B cell (primary cell): ENCODE measurements at regions not wholly inside any gene's neighbourhood (a gene's known extent, or its start where the extent isn't known, plus 50 kb on each side); places are given as distances from the start of the nearest gene placed in this dataset.

Experiments used
- ATAC-seq: fragments of 200-7000 bp; cut with Tn5 transposase; one replicate; pipeline ENCODE4 v1.10.0; 2021; ENCODE audit warnings: low read depth, mild to moderate bottlenecking, moderate number of reproducible peaks, moderate library complexity
- CTCF ChIA-PET: fragments of 350-600 bp; sonication (Branson Sonifier 250); formaldehyde crosslinking; loops from one replicate; lab custom pipeline; 2021; ENCODE audit warnings: antibody characterized with exemption, inconsistent platforms; lab: Charles Lee
- POLR2A ChIA-PET: fragments of 350-600 bp; sonication (Branson Sonifier 250); formaldehyde crosslinking; loops from one replicate; lab custom pipeline; 2021; ENCODE audit warnings: antibody characterized with exemption; lab: Charles Lee
- DNase-seq: peaks from one replicate; pipeline ENCODE4 v3.0.0; 2013
- H2AFZ ChIP-seq: 2 replicates; pipeline ENCODE4 v1.6.1; 2012; ENCODE audit warnings: mild to moderate bottlenecking, low read depth, low read length; ENCODE audit not compliant: insufficient read depth, poor library complexity, severe bottlenecking
- H3K27ac ChIP-seq, 2 donors: 1 replicate in 1 of 2; 2 replicates in 1 of 2; pipeline ENCODE4 v1.5.1; 2012 to 2013; ENCODE audit warnings: low read length in 2 of 2, mild to moderate bottlenecking in 2 of 2, moderate library complexity in 1 of 2
- H3K27me3 ChIP-seq, 4 experiments: fragments of 200-600 bp in 1 of 4; sonication (generic) in 1 of 4; replicated peaks in 1 of 4; 1 replicate in 2 of 4; 2 replicates in 2 of 4; pipeline versions ENCODE4 v1.6.1 to v1.7.0; 2013 to 2016; ENCODE audit warnings: low read length in 3 of 4, mild to moderate bottlenecking in 2 of 4, mixed read lengths in 1 of 4, moderate library complexity in 1 of 4; ENCODE audit not compliant: insufficient read depth in 4 of 4, control insufficient read depth in 3 of 4; ENCODE audit errors: control extremely low read depth in 1 of 4
- H3K36me3 ChIP-seq, 2 experiments: replicated peaks in 1 of 2; 1 replicate in 1 of 2; 2 replicates in 1 of 2; pipeline versions ENCODE4 v1.6.1 to v1.7.1; 2013; ENCODE audit warnings: low read length in 1 of 2; ENCODE audit not compliant: insufficient read depth in 2 of 2, control insufficient read depth in 1 of 2; ENCODE audit errors: control extremely low read depth in 1 of 2, extremely low read depth in 1 of 2
- H3K4me1 ChIP-seq, 2 donors: fragments of 200-600 bp in 1 of 2; sonication (generic) in 1 of 2; 1 replicate in 1 of 2; 2 replicates in 1 of 2; pipeline versions ENCODE4 v1.5.1 to v1.6.1; 2013 to 2017; ENCODE audit warnings: low read length in 2 of 2; ENCODE audit not compliant: control insufficient read depth in 2 of 2, insufficient read depth in 2 of 2
- H3K4me2 ChIP-seq: replicated peaks from 2 replicates; pipeline ENCODE3; 2012; ENCODE audit warnings: mild to moderate bottlenecking, low read depth, low read length; ENCODE audit not compliant: poor library complexity, severe bottlenecking
- H3K4me3 ChIP-seq, 5 experiments: fragments of 200-600 bp in 1 of 5; sonication (generic) in 1 of 5; 1 replicate in 3 of 5; 2 replicates in 2 of 5; pipeline versions ENCODE4 v1.5.1 to v1.7.0; 2011 to 2016; ENCODE audit warnings: low read length in 4 of 5, mild to moderate bottlenecking in 4 of 5, low read depth in 2 of 5, control low read depth in 1 of 5, moderate library complexity in 1 of 5; ENCODE audit not compliant: insufficient read depth in 1 of 5; ENCODE audit errors: control extremely low read depth in 1 of 5, extremely low read depth in 1 of 5
- H3K79me2 ChIP-seq: fragments of 200-600 bp; sonication (generic); one replicate; pipeline ENCODE4 v1.6.0; 2016; ENCODE audit warnings: low read length; ENCODE audit not compliant: control insufficient read depth, insufficient read depth
- H3K9ac ChIP-seq: fragments of 200-600 bp; sonication (generic); 2 replicates; pipeline ENCODE4 v1.6.1; 2017; ENCODE audit warnings: mild to moderate bottlenecking, low read length, moderate library complexity
- H3K9me3 ChIP-seq, 3 donors: one replicate each; pipeline versions ENCODE4 v1.6.1 to v1.7.1; 2013; ENCODE audit warnings: low read length in 2 of 3; ENCODE audit not compliant: control insufficient read depth in 2 of 3, insufficient read depth in 1 of 3; ENCODE audit errors: control extremely low read depth in 1 of 3
- H4K20me1 ChIP-seq: 2 replicates; pipeline ENCODE4 v1.6.0; 2012; ENCODE audit warnings: mild to moderate bottlenecking, low read length; ENCODE audit not compliant: insufficient read depth, control insufficient read depth, poor library complexity, severe bottlenecking
- H3K27ac Mint-ChIP-seq: one replicate; pipeline ENCODE4 v1.8.0; 2021; ENCODE audit warnings: mixed read lengths
- H3K27me3 Mint-ChIP-seq: one replicate; pipeline ENCODE4 v1.8.0; 2021; ENCODE audit warnings: mixed read lengths
- H3K4me1 Mint-ChIP-seq: one replicate; pipeline ENCODE4 v1.8.0; 2021; ENCODE audit warnings: mixed read lengths
- H3K4me3 Mint-ChIP-seq: one replicate; pipeline ENCODE4 v1.8.0; 2021; ENCODE audit warnings: mixed read lengths
- H3K9me3 Mint-ChIP-seq: one replicate; pipeline ENCODE4 v1.8.0; 2022; ENCODE audit warnings: mixed read lengths; ENCODE audit not compliant: insufficient read depth
- CTCF ChIP-seq: fragments of 200-600 bp; IDR thresholded peaks from one replicate; pipeline ENCODE4 v1.8.0; 2022; ENCODE audit warnings: antibody characterized with exemption, mild to moderate bottlenecking
- EZH2 ChIP-seq: IDR thresholded peaks from 2 replicates; pipeline ENCODE4 v1.6.1; 2012; ENCODE audit warnings: borderline replicate concordance, low read depth, mild to moderate bottlenecking, moderate library complexity, low read length; ENCODE audit not compliant: insufficient read depth, poor library complexity, severe bottlenecking
- WGBS: methylation state at CpG from one replicate; pipeline ENCODE4 v1.1.5; 2013; ENCODE audit warnings: missing lambda C conversion rate; ENCODE audit not compliant: insufficient coverage; 5-methylcytosine and 5-hydroxymethylcytosine counted together
- intact Hi-C: fragments of 100-400 bp; cut with micrococcal nuclease; formaldehyde crosslinking; loops from one replicate; pipeline ENCODE4 v1.10.0; 2022

- H3K9ac ChIP-seq = peak overlapping the region; percentile 78
- ChIA-PET POLR2A (interaction anchor here (0.7 to 2.2 kb wide), 7 partner anchors 10 to 185 kb away, joined by 3 to 19 read pairs (median 4); partner anchors contain the start of genes ASF1A and CEP85L), CTCF (interaction anchor here (0.7 to 2.5 kb wide), 13 partner anchors 9 to 195 kb away, joined by 3 to 16 read pairs (median 3); partner anchors contain the start of gene CEP85L)
- peak overlapping the region; percentile 97 for H3K4me3 Mint-ChIP-seq
- peaks cover 0 to 3% of the 10 kb centered on the region in 2 experiments for H3K36me3 ChIP-seq
- no peaks in the 10 kb centered on the region for H4K20me1 ChIP-seq
- no peaks in the 10 kb centered on the region for H3K9me3 Mint-ChIP-seq
- DNase-seq (peak; percentile 86), ATAC-seq (peak; percentile 93)
- intact Hi-C loops = loop anchor here (1.0 to 5.0 kb wide), 6 partner anchors 9 to 637 kb away; partner anchors contain the start of genes ASF1A, CEP85L, MAN1A1 and MCM9
- no peaks in the 10 kb centered on the region for H3K9me3 ChIP-seq
- H3K4me2 ChIP-seq = peak overlapping the region; percentile 78
- no peak for TF ChIP-seq CTCF
- no peak for TF ChIP-seq EZH2
- H2AFZ ChIP-seq = peak overlapping the region; percentile 83
- peaks cover 68% of the 10 kb centered on the region for H3K4me1 Mint-ChIP-seq
- H3K27ac ChIP-seq = peak overlapping the region; percentile 62 to 86
- H3K4me3 ChIP-seq = peak overlapping the region; percentile 59 to 93 (median 83)
- peak overlapping the region; percentile 95 for H3K27ac Mint-ChIP-seq
- H3K4me1 ChIP-seq = peaks cover 54 to 58% of the 10 kb centered on the region in 2 donors
- WGBS = 0% methylated on average over 2 of the region's 3 CpGs
- no peaks in the 10 kb centered on the region for H3K27me3 ChIP-seq
- peaks cover 48% of the 10 kb centered on the region for H3K79me2 ChIP-seq
- no peaks in the 10 kb centered on the region for H3K27me3 Mint-ChIP-seq
Observed at GRCh38 chr6:118709859-118710350, 58.5 kb upstream of the CEP85L start.

- POLR2A ChIA-PET = interaction anchor here (0.6 to 2.2 kb wide), 6 partner anchors 11 to 186 kb away, joined by 3 to 19 read pairs (median 4); partner anchors contain the start of gene CEP85L
- no peaks in the 10 kb centered on the region for H3K27me3 Mint-ChIP-seq
- H3K4me1 Mint-ChIP-seq = peaks cover 79% of the 10 kb centered on the region
- H3K4me2 ChIP-seq = peak overlapping the region; percentile 78
- 13% methylated on average over 4 of the region's 5 CpGs for WGBS
- H3K9me3 Mint-ChIP-seq = no peaks in the 10 kb centered on the region
- H3K4me1 ChIP-seq = peaks cover 66 to 67% of the 10 kb centered on the region in 2 donors
- H3K79me2 ChIP-seq = peaks cover 60% of the 10 kb centered on the region
- H3K4me3 Mint-ChIP-seq = peak overlapping the region; percentile 97
- H3K27ac ChIP-seq = peak overlapping the region; percentile 62 to 86
- CTCF ChIA-PET = interaction anchor here (0.6 to 2.5 kb wide), 8 partner anchors 11 to 188 kb away, joined by 3 to 16 read pairs (median 9); partner anchors contain the start of gene CEP85L
- TF ChIP-seq CTCF (no peak), EZH2 (no peak)
- H3K36me3 ChIP-seq = peaks cover 0 to 3% of the 10 kb centered on the region in 2 experiments
- H3K4me3 ChIP-seq = peak overlapping the region; percentile 59 to 93 (median 83)
- peak overlapping the region; percentile 83 for H2AFZ ChIP-seq
- peak overlapping the region; percentile 95 for H3K27ac Mint-ChIP-seq
- no peaks in the 10 kb centered on the region for H3K27me3 ChIP-seq
- no peak for DNase-seq
- intact Hi-C loops = loop anchor here (2.0 to 5.0 kb wide), 3 partner anchors 184 to 639 kb away; partner anchors contain the start of genes ASF1A, MAN1A1 and MCM9
- H3K9ac ChIP-seq = peak overlapping the region; percentile 78
- no peak for ATAC-seq
- H4K20me1 ChIP-seq = no peaks in the 10 kb centered on the region
- no peaks in the 10 kb centered on the region for H3K9me3 ChIP-seq
Observed at GRCh38 chr6:118708744-118709143, 57.4 kb upstream of the CEP85L start.
